Esophagus squamous epithelium (tissue), 4 donors: ENCODE measurements at regions not wholly inside any gene's neighbourhood (a gene's known extent, or its start where the extent isn't known, plus 50 kb on each side); places are given as distances from the start of the nearest gene placed in this dataset.

ENCODE experiments used
- POLR2A ChIP-seq, 4 donors: fragments of 450-650 bp; IDR thresholded peaks; one replicate each; pipeline ENCODE4 v1.6.1; 2017; ENCODE audit warnings: antibody characterized with exemption in 4 of 4, mild to moderate bottlenecking in 4 of 4, moderate library complexity in 3 of 4
- TF ChIP-seq, protein P1 (sequence below), 6 experiments: fragments of 450-650 bp in 4 of 6; fragments of 200-600 bp in 2 of 6; sonication (generic) in 2 of 6; IDR thresholded peaks; one replicate each; pipeline ENCODE4 v1.5.1; 2016 to 2019; ENCODE audit warnings: antibody characterized with exemption in 6 of 6, mild to moderate bottlenecking in 4 of 6, moderate library complexity in 4 of 6

DNA sequence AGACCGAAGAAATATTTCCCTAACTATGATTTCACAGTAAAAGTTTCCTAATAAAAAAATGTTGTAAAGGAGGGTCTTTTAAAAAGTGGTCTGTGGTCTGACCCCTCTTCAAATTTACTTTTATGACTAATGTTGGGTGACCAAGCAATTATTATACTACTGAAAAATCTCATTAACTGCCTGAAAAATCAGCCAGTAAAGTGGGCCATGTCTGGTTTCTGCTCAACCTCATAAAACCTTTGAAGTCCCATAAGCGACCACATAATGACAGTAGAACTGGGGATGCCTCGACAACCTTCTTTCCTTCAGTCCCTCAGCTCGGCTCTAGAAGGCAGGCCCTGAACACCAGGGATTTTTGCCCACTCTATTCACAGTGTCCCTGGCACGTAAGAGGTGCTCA, 434.3 kb downstream of the EFNB2 start:
- no peak for TF ChIP-seq POLR2A (IDR thresholded peaks at IDR 0.05)
- TF ChIP-seq, protein P1, sequence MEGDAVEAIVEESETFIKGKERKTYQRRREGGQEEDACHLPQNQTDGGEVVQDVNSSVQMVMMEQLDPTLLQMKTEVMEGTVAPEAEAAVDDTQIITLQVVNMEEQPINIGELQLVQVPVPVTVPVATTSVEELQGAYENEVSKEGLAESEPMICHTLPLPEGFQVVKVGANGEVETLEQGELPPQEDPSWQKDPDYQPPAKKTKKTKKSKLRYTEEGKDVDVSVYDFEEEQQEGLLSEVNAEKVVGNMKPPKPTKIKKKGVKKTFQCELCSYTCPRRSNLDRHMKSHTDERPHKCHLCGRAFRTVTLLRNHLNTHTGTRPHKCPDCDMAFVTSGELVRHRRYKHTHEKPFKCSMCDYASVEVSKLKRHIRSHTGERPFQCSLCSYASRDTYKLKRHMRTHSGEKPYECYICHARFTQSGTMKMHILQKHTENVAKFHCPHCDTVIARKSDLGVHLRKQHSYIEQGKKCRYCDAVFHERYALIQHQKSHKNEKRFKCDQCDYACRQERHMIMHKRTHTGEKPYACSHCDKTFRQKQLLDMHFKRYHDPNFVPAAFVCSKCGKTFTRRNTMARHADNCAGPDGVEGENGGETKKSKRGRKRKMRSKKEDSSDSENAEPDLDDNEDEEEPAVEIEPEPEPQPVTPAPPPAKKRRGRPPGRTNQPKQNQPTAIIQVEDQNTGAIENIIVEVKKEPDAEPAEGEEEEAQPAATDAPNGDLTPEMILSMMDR (IDR thresholded peaks at IDR 0.05), result no peak
